Activated CD4-positive, alpha-beta memory T cell treated with anti-CD3 and anti-CD28 coated beads, Interleukin-2, amount 10 ng/mL, durations not matched to agents 7 days and 5 days (primary cell): ENCODE measurements at regions not wholly inside any gene's neighbourhood (a gene's known extent, or its start where the extent isn't known, plus 50 kb on each side); places are given as distances from the start of the nearest gene placed in this dataset.

Experiments
- CTCF ChIA-PET: fragments of 350-600 bp; sonication (Branson Sonifier 250); formaldehyde crosslinking; loops from one replicate; lab custom pipeline; 2021; ENCODE audit warnings: antibody characterized with exemption, inconsistent platforms; lab: Charles Lee
- POLR2A ChIA-PET: fragments of 350-600 bp; sonication (Branson Sonifier 250); formaldehyde crosslinking; loops from one replicate; lab custom pipeline; 2021; ENCODE audit warnings: antibody characterized with exemption; lab: Charles Lee
- DNase-seq: peaks from one replicate; pipeline ENCODE4 v3.0.0-alpha.2; 2020
- H3K27ac Mint-ChIP-seq: one replicate; pipeline ENCODE4 v1.8.0; 2021; ENCODE audit warnings: mild to moderate bottlenecking, mixed read lengths
- H3K27me3 Mint-ChIP-seq: one replicate; pipeline ENCODE4 v1.8.0; 2021; ENCODE audit warnings: mixed read lengths
- H3K36me3 Mint-ChIP-seq: one replicate; pipeline ENCODE4 v1.8.0; 2021; ENCODE audit warnings: low read depth, mixed read lengths
- H3K4me1 Mint-ChIP-seq: one replicate; pipeline ENCODE4 v1.8.0; 2021; ENCODE audit warnings: mixed read lengths
- H3K4me3 Mint-ChIP-seq: one replicate; pipeline ENCODE4 v1.8.0; 2021; ENCODE audit warnings: mild to moderate bottlenecking, mixed read lengths
- H3K9me3 Mint-ChIP-seq: one replicate; pipeline ENCODE4 v1.8.0; 2021; ENCODE audit warnings: mixed read lengths

GRCh38 chr2:52194342-52194741, 1162.4 kb upstream of the NRXN1 start:
- POLR2A ChIA-PET: no interaction called here
- no peaks in the 10 kb centered on the region for H3K36me3 Mint-ChIP-seq
- CTCF ChIA-PET: no interaction called here
- H3K4me3 Mint-ChIP-seq: no peak overlapping the region
- peaks cover 13% of the 10 kb centered on the region for H3K9me3 Mint-ChIP-seq
- no peak for DNase-seq
- H3K27ac Mint-ChIP-seq: no peak overlapping the region
- H3K27me3 Mint-ChIP-seq: no peaks in the 10 kb centered on the region
- no peaks in the 10 kb centered on the region for H3K4me1 Mint-ChIP-seq

DNA sequence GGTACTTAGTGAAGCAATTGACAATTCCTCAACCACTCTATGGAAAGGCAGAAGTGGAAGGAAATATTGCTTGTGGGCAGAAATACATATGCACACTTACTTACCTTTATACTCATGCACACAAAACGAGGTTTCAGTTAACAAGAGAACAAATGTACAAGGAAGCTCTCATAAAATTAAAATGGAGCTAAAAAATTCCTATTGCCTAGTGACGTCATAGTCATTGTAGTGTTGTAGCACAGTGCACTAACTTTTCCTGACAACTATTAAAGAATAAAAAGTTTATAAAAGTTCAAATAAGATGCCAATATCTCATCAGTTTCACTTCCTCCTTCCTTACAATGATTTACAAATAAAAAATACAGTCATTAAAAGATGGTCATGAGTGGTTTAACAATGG, 1161.9 kb upstream of the NRXN1 start:
- DNase-seq: no peak
- Mint-ChIP-seq H3K9me3 (peaks cover 13% of the 10 kb centered on the region), H3K36me3 (no peaks in the 10 kb centered on the region), H3K27me3 (no peaks in the 10 kb centered on the region), H3K4me3 (no peak overlapping the region), H3K4me1 (no peaks in the 10 kb centered on the region), H3K27ac (no peak overlapping the region)
- ChIA-PET POLR2A (no interaction called here), CTCF (no interaction called here)

- H3K9me3 Mint-ChIP-seq: peaks cover 13% of the 10 kb centered on the region
- DNase-seq: no peak
- ChIA-PET POLR2A (no interaction called here), CTCF (no interaction called here)
- H3K27ac Mint-ChIP-seq: no peak overlapping the region
- no peaks in the 10 kb centered on the region for H3K36me3 Mint-ChIP-seq
- no peaks in the 10 kb centered on the region for H3K27me3 Mint-ChIP-seq
- no peak overlapping the region for H3K4me3 Mint-ChIP-seq
- H3K4me1 Mint-ChIP-seq: no peaks in the 10 kb centered on the region
These were observed 1160.7 kb upstream of the NRXN1 start for GRCh38 chr2:52192656-52193055.

- Mint-ChIP-seq H3K9me3 (peaks cover 2% of the 10 kb centered on the region), H3K4me3 (no peak overlapping the region), H3K36me3 (no peaks in the 10 kb centered on the region), H3K4me1 (no peaks in the 10 kb centered on the region), H3K27ac (no peak overlapping the region), H3K27me3 (no peaks in the 10 kb centered on the region)
- no peak for DNase-seq
- ChIA-PET POLR2A (no interaction called here), CTCF (no interaction called here)
These were observed 1149.1 kb upstream of the NRXN1 start for GRCh38 chr2:52181080-52181479.

- no peak overlapping the region for H3K4me3 Mint-ChIP-seq
- no peak for DNase-seq
- H3K36me3 Mint-ChIP-seq: no peaks in the 10 kb centered on the region
- no peak overlapping the region for H3K27ac Mint-ChIP-seq
- peaks cover 2% of the 10 kb centered on the region for H3K9me3 Mint-ChIP-seq
- H3K4me1 Mint-ChIP-seq: no peaks in the 10 kb centered on the region
- ChIA-PET CTCF (no interaction called here), POLR2A (no interaction called here)
- no peaks in the 10 kb centered on the region for H3K27me3 Mint-ChIP-seq
These were observed 1146.9 kb upstream of the NRXN1 start for GRCh38 chr2:52178845-52179244.

- H3K27ac Mint-ChIP-seq: no peak overlapping the region
- H3K27me3 Mint-ChIP-seq: no peaks in the 10 kb centered on the region
- no peaks in the 10 kb centered on the region for H3K36me3 Mint-ChIP-seq
- H3K4me1 Mint-ChIP-seq: no peaks in the 10 kb centered on the region
- no peak overlapping the region for H3K4me3 Mint-ChIP-seq
- H3K9me3 Mint-ChIP-seq: no peaks in the 10 kb centered on the region
- POLR2A ChIA-PET: no interaction called here
- CTCF ChIA-PET: no interaction called here
- no peak for DNase-seq
These were observed 1113.1 kb upstream of the NRXN1 start for GRCh38 chr2:52145005-52145404.

DNA sequence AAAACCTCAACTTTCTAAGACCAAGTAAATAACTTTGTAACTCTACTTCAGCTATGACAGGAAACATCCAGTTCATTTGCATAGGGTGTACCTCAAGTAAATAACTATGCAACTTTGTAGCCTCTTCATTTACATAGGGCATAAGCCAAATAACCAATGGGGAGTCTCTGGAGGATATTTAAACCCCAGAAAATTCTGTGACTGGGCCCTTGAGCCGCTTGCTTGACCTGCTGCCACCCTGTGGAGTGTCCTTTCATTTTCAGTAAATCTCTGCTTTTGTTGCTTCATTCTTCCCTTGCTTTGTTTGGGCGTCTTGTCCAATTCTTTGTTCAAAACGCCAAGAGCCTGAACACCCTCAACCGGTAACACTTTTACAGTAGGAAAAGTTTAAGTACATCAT, 1112.7 kb upstream of the NRXN1 start:
- POLR2A ChIA-PET: no interaction called here
- no peaks in the 10 kb centered on the region for H3K4me1 Mint-ChIP-seq
- CTCF ChIA-PET: no interaction called here
- no peak for DNase-seq
- H3K27me3 Mint-ChIP-seq: no peaks in the 10 kb centered on the region
- no peak overlapping the region for H3K27ac Mint-ChIP-seq
- no peak overlapping the region for H3K4me3 Mint-ChIP-seq
- H3K36me3 Mint-ChIP-seq: no peaks in the 10 kb centered on the region
- no peaks in the 10 kb centered on the region for H3K9me3 Mint-ChIP-seq

DNA sequence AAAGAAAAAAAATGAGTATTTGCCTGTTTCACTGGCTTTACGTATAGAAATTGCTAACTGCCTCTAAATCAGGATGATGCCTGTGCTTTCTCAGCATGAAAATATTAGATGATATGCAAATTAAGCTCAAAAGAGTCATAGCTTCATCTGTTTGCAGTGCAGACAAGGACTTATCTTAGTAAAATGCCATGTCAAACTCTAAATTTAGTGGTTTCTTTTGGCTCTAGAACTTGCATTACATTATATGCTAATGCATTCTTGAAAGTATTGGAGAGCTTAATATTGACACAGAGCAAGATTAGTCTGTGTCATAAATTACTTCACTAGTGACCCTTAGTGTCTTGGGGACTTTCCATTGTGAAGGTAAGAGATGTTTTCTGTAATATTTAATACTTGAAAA, 1109.1 kb upstream of the NRXN1 start:
- Mint-ChIP-seq H3K4me3 (no peak overlapping the region), H3K27ac (no peak overlapping the region), H3K36me3 (no peaks in the 10 kb centered on the region), H3K27me3 (no peaks in the 10 kb centered on the region), H3K9me3 (peaks cover 2% of the 10 kb centered on the region), H3K4me1 (no peaks in the 10 kb centered on the region)
- CTCF ChIA-PET: no interaction called here
- POLR2A ChIA-PET: no interaction called here
- DNase-seq: no peak

DNA sequence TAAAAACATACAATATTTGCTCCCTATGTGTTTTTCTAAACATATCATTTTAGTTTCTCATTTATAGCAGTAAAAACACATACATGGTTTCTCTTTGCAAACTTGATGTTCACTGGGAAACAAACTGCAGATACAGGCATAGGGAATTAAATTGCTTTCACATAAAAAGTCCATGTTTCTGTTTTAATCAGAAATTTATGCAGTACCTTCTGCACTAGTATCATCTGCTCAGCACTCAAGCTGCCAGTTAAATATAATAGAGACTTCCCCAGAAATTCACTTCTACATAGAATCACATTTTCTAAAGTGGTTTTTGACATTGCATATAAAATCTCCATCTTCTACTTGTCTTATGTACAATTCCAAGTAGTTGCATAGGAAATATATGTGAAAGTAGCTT, 1107.3 kb upstream of the NRXN1 start:
- no peak overlapping the region for H3K4me3 Mint-ChIP-seq
- no peak for DNase-seq
- no peaks in the 10 kb centered on the region for H3K36me3 Mint-ChIP-seq
- POLR2A ChIA-PET: no interaction called here
- CTCF ChIA-PET: no interaction called here
- peaks cover 2% of the 10 kb centered on the region for H3K9me3 Mint-ChIP-seq
- no peak overlapping the region for H3K27ac Mint-ChIP-seq
- H3K27me3 Mint-ChIP-seq: no peaks in the 10 kb centered on the region
- no peaks in the 10 kb centered on the region for H3K4me1 Mint-ChIP-seq

DNA sequence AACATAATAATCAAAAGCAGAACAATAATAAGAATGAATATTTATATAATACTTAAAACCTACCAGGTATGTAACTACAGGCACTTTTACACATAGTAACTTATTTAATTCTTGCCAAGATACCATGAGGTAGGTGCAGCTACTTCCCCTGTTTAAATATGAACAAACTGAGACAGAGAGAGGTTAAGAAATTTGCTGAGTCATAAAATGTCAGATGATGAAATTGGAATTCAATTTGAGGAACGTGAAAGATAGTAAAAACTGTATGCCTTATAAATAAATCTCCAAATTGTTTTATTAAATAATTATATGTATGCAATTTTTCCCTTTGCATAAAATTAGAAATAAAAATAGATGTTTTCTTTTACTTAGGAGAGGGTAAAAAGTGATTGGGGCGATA, 1103.3 kb upstream of the NRXN1 start:
- Mint-ChIP-seq H3K4me3 (no peak overlapping the region), H3K4me1 (no peaks in the 10 kb centered on the region), H3K27me3 (no peaks in the 10 kb centered on the region), H3K27ac (no peak overlapping the region), H3K9me3 (peaks cover 5% of the 10 kb centered on the region), H3K36me3 (no peaks in the 10 kb centered on the region)
- CTCF ChIA-PET: no interaction called here
- no peak for DNase-seq
- POLR2A ChIA-PET: no interaction called here

- H3K4me1 Mint-ChIP-seq: no peaks in the 10 kb centered on the region
- ChIA-PET POLR2A (no interaction called here), CTCF (no interaction called here)
- DNase-seq: no peak
- peaks cover 9% of the 10 kb centered on the region for H3K9me3 Mint-ChIP-seq
- no peaks in the 10 kb centered on the region for H3K36me3 Mint-ChIP-seq
- H3K27ac Mint-ChIP-seq: no peak overlapping the region
- H3K4me3 Mint-ChIP-seq: no peak overlapping the region
- no peaks in the 10 kb centered on the region for H3K27me3 Mint-ChIP-seq
These were observed 1096.1 kb upstream of the NRXN1 start for GRCh38 chr2:52128081-52128480.

DNA sequence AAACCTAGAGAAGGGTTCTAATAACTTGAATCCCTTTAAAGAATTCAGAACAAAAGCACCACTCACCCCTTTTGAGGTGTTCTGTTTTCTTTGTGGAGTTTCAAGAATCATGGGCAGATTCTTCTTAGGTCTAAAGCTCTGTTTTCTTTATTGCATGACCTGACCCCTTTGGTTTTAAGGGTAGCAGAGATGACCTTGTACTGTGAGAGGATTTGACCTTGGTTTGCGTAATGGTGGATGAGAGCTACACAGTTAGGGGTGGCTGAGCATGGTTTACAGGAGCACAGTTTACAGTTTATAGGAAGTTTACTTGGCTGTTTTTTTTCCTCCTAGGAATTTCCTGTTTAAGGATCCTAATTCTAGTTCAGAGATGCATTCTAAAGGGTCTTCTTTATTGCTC, 1095.6 kb upstream of the NRXN1 start:
- H3K4me3 Mint-ChIP-seq: no peak overlapping the region
- H3K36me3 Mint-ChIP-seq: no peaks in the 10 kb centered on the region
- no peaks in the 10 kb centered on the region for H3K27me3 Mint-ChIP-seq
- no peak overlapping the region for H3K27ac Mint-ChIP-seq
- ChIA-PET CTCF (interaction anchor here (1.0 kb wide), 1 partner anchor 9 kb away, joined by 3 read pairs; no protein-coding TSS in a partner anchor), POLR2A (no interaction called here)
- no peak for DNase-seq
- H3K9me3 Mint-ChIP-seq: peaks cover 9% of the 10 kb centered on the region
- no peaks in the 10 kb centered on the region for H3K4me1 Mint-ChIP-seq

GRCh38 chr2:52117299-52117698, 1085.4 kb upstream of the NRXN1 start:
- Mint-ChIP-seq H3K27ac (no peak overlapping the region), H3K36me3 (no peaks in the 10 kb centered on the region), H3K4me3 (no peak overlapping the region), H3K27me3 (no peaks in the 10 kb centered on the region), H3K4me1 (no peaks in the 10 kb centered on the region), H3K9me3 (peaks cover 1% of the 10 kb centered on the region)
- no peak for DNase-seq
- POLR2A ChIA-PET: no interaction called here
- CTCF ChIA-PET: no interaction called here

DNA sequence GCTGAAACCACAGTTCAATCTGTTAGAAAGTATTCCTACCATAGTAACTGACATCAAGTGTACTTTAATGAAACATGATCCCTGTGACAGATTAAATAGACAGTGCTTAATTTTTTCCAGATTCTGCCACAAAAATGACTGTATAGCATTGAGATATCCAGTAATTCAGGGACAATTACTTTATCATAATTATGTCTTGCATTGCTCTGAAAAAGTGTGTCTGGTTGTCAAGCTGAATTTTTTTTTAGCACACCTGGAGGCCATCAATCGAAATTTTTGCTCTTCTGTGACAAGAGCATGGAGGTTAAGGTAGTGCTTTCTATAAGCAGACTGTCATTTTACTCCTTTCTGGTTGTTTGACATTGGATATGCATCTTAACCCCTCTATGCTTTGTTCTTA, 1083.8 kb upstream of the NRXN1 start:
- Mint-ChIP-seq H3K27me3 (no peaks in the 10 kb centered on the region), H3K36me3 (no peaks in the 10 kb centered on the region), H3K4me1 (no peaks in the 10 kb centered on the region), H3K27ac (no peak overlapping the region), H3K4me3 (no peak overlapping the region), H3K9me3 (peaks cover 2% of the 10 kb centered on the region)
- ChIA-PET CTCF (no interaction called here), POLR2A (no interaction called here)
- DNase-seq: no peak

GRCh38 chr2:52113338-52113737, 1081.4 kb upstream of the NRXN1 start:
- Mint-ChIP-seq H3K27ac (no peak overlapping the region), H3K4me3 (no peak overlapping the region), H3K9me3 (peaks cover 2% of the 10 kb centered on the region), H3K4me1 (no peaks in the 10 kb centered on the region), H3K36me3 (no peaks in the 10 kb centered on the region), H3K27me3 (no peaks in the 10 kb centered on the region)
- CTCF ChIA-PET: no interaction called here
- no peak for DNase-seq
- POLR2A ChIA-PET: no interaction called here
